GM12878 (cell line): ENCODE measurements at regions not wholly inside any gene's neighbourhood (a gene's known extent, or its start where the extent isn't known, plus 50 kb on each side); places are given as distances from the start of the nearest gene placed in this dataset.

Experiments
- BCL3 ChIP-seq: IDR thresholded peaks from 2 replicates; pipeline ENCODE4 v1.6.1; 2011; ENCODE audit warnings: borderline replicate concordance, low read depth, mild to moderate bottlenecking, moderate library complexity, low read length; ENCODE audit not compliant: insufficient read depth, poor library complexity, severe bottlenecking
- BHLHE40 ChIP-seq, 2 experiments: fragments of 450-650 bp in 1 of 2; IDR thresholded peaks; 2 replicates each; pipeline ENCODE4 v1.6.1; 2011 to 2017; ENCODE audit warnings: low read depth in 2 of 2, borderline replicate concordance in 1 of 2, improper control_type of control experiment in 1 of 2, low read length in 1 of 2, mild to moderate bottlenecking in 1 of 2
- CBFB ChIP-seq: IDR thresholded peaks from 2 replicates; pipeline ENCODE4 v1.6.1; 2016; ENCODE audit warnings: antibody characterized with exemption, low read depth
- CTCF ChIP-seq, 3 experiments: IDR thresholded peaks in 2 of 3; conservative IDR thresholded peaks in 1 of 3; 2 replicates each; pipeline ENCODE4 v1.5.1; 2011; ENCODE audit warnings: low read depth in 3 of 3, low read length in 3 of 3, mild to moderate bottlenecking in 3 of 3, control low read depth in 2 of 3, moderate library complexity in 2 of 3, inconsistent platforms in 1 of 3, mixed read lengths in 1 of 3; ENCODE audit not compliant: control insufficient read depth in 2 of 3, insufficient read depth in 1 of 3; ENCODE audit errors: extremely low read depth in 1 of 3
- CUX1 ChIP-seq: IDR thresholded peaks from 2 replicates; pipeline ENCODE4 v1.6.1; 2012; ENCODE audit warnings: improper control_type of control experiment, low read depth, low read length; ENCODE audit not compliant: insufficient replicate concordance
- MEF2A ChIP-seq: IDR thresholded peaks from 2 replicates; pipeline ENCODE4 v1.6.1; 2011; ENCODE audit warnings: low read depth, mild to moderate bottlenecking, low read length, moderate library complexity; ENCODE audit not compliant: insufficient read depth
- SMARCA5 ChIP-seq: fragments of 450-650 bp; IDR thresholded peaks from 2 replicates; pipeline ENCODE4 v1.6.1; 2017; ENCODE audit warnings: mild to moderate bottlenecking
- SREBF2 ChIP-seq: IDR thresholded peaks from 2 replicates; pipeline ENCODE4 v1.6.1; 2012; ENCODE audit warnings: mild to moderate bottlenecking, low read length
- TAF1 ChIP-seq: IDR thresholded peaks from 2 replicates; pipeline ENCODE4 v1.6.1; 2011; ENCODE audit warnings: mild to moderate bottlenecking, low read depth, low read length, borderline replicate concordance
- ZNF592 ChIP-seq: fragments of 450-650 bp; IDR thresholded peaks from 2 replicates; pipeline ENCODE4 v1.6.1; 2017; ENCODE audit warnings: mild to moderate bottlenecking, moderate library complexity

- TF ChIP-seq BCL3, result no peak
- no peak for TF ChIP-seq CBFB
- no peak for TF ChIP-seq CTCF (IDR thresholded peaks at IDR 0.05 in 2 of 3, conservative IDR thresholded peaks at IDR 0.05 in 1 of 3; ENCODE audit: control insufficient read depth in 2 of 3, extremely low read depth in 1 of 3, insufficient read depth in 1 of 3, low read depth in 3 of 3, low read length in 3 of 3)
- TF ChIP-seq CUX1, result no peak
- TF ChIP-seq SMARCA5, result no peak
- no peak for TF ChIP-seq MEF2A
- TF ChIP-seq BHLHE40 (IDR thresholded peaks at IDR 0.05; ENCODE audit: borderline replicate concordance in 1 of 2, low read depth in 2 of 2, low read length in 1 of 2), result no peak
- no peak for TF ChIP-seq TAF1
- no peak for TF ChIP-seq SREBF2
- TF ChIP-seq ZNF592, result no peak
Observed at GRCh38 chr12:78328524-78328923, 497.8 kb downstream of the NAV3 start.
